Esophagus muscularis mucosa (tissue), 3 donors: ENCODE measurements at regions not wholly inside any gene's neighbourhood (a gene's known extent, or its start where the extent isn't known, plus 50 kb on each side); places are given as distances from the start of the nearest gene placed in this dataset.

Source experiments
- CTCF ChIP-seq, 3 experiments: fragments of 200-600 bp in 2 of 3; fragments of 450-650 bp in 1 of 3; sonication (generic) in 2 of 3; IDR thresholded peaks; one replicate each; pipeline ENCODE4 v1.5.1; 2017 to 2019; ENCODE audit warnings: antibody characterized with exemption in 3 of 3, mild to moderate bottlenecking in 2 of 3, moderate library complexity in 1 of 3
- POLR2A ChIP-seq: fragments of 450-650 bp; IDR thresholded peaks from one replicate; pipeline ENCODE4 v1.6.1; 2017; ENCODE audit warnings: antibody characterized with exemption, moderate library complexity, mild to moderate bottlenecking, low read depth
- POLR2AphosphoS5 ChIP-seq, 2 donors: sonication (generic); formaldehyde crosslinking; IDR thresholded peaks; one replicate each; pipeline ENCODE4 v1.6.1; 2017; ENCODE audit warnings: antibody characterized with exemption in 2 of 2

GRCh38 chr15:99452728-99453636, 112.8 kb upstream of the MEF2A start:
- TF ChIP-seq POLR2AphosphoS5 (IDR thresholded peaks at IDR 0.05) (peak; percentile 68 to 74), CTCF (IDR thresholded peaks at IDR 0.05) (no peak), POLR2A (no peak)
